ENCODE measurements at regions not wholly inside any gene's neighbourhood (a gene's known extent, or its start where the extent isn't known, plus 50 kb on each side); places are given as distances from the start of the nearest gene placed in this dataset.

GRCh38 chr18:24809173-24809950 lies 348.9 kb downstream of the HRH4 start:
- ChIA-PET CTCF (no interaction called here), POLR2A (no interaction called here)
- DNase-seq (ENCODE audit: low read depth, low spot score): no peak
- Histone ChIP-seq H3K27me3 (ENCODE audit: control insufficient read depth, insufficient read depth, low read length) (no peaks in the 10 kb centered on the region), H3K9me3 (ENCODE audit: control insufficient read depth, insufficient read depth, low read depth, low read length) (no peaks in the 10 kb centered on the region), H3K4me1 (ENCODE audit: control insufficient read depth, insufficient read depth, low read length) (no peaks in the 10 kb centered on the region), H3K36me3 (ENCODE audit: control insufficient read depth, insufficient read depth, low read length) (no peaks in the 10 kb centered on the region), H3K4me3 (ENCODE audit: low read depth in 2 of 2, low read length in 2 of 2) (no peak overlapping the region), H3K27ac (ENCODE audit: low read length) (no peak overlapping the region)
- intact Hi-C loops (cut with micrococcal nuclease; ENCODE audit: unreplicated experiment) (no loop called here), in situ Hi-C loops (cut with HindIII; ENCODE audit: low pct_unique_long_range_greater_than_20kb, low sequenced_read_pairs) (no loop called here)
- ATAC-seq: no peak
- BruUV-seq (replicated peaks): no TSS peak
- TF ChIP-seq SIN3A (IDR thresholded peaks at IDR 0.05; ENCODE audit: borderline replicate concordance, insufficient read depth, low read depth, low read length) (no peak), CTCF (IDR thresholded peaks at IDR 0.05) (no peak), TCF7L2 (IDR thresholded peaks at IDR 0.05; ENCODE audit: low read depth, low read length) (no peak), REST (IDR thresholded peaks at IDR 0.05; ENCODE audit: insufficient read depth in 1 of 2, low read depth in 2 of 2, low read length in 1 of 2) (no peak), POLR2AphosphoS5 (IDR thresholded peaks at IDR 0.05; ENCODE audit: low read depth, low read length) (no peak)

- no TSS peak for BruUV-seq (replicated peaks)
Measured at GRCh38 chr18:24810561-24811305, 350.3 kb downstream of the HRH4 start.

More at GRCh38 chr18:24810561-24811305, 350.3 kb downstream of the HRH4 start:
- Histone ChIP-seq H3K4me1 (ENCODE audit: control insufficient read depth, insufficient read depth, low read length) (no peaks in the 10 kb centered on the region), H3K27ac (ENCODE audit: low read length) (no peak overlapping the region), H3K27me3 (ENCODE audit: control insufficient read depth, insufficient read depth, low read length) (no peaks in the 10 kb centered on the region), H3K36me3 (ENCODE audit: control insufficient read depth, insufficient read depth, low read length) (no peaks in the 10 kb centered on the region), H3K9me3 (ENCODE audit: control insufficient read depth, insufficient read depth, low read depth, low read length) (no peaks in the 10 kb centered on the region), H3K4me3 (ENCODE audit: low read depth in 2 of 2, low read length in 2 of 2) (no peak overlapping the region)
- ChIA-PET POLR2A (no interaction called here), CTCF (no interaction called here)
- DNase-seq (ENCODE audit: low read depth, low spot score) (no peak), ATAC-seq (no peak)
- intact Hi-C loops (cut with micrococcal nuclease; ENCODE audit: unreplicated experiment): no loop called here
- TF ChIP-seq CTCF (IDR thresholded peaks at IDR 0.05) (no peak), SIN3A (IDR thresholded peaks at IDR 0.05; ENCODE audit: borderline replicate concordance, insufficient read depth, low read depth, low read length) (no peak), TCF7L2 (IDR thresholded peaks at IDR 0.05; ENCODE audit: low read depth, low read length) (no peak), POLR2AphosphoS5 (IDR thresholded peaks at IDR 0.05; ENCODE audit: low read depth, low read length) (no peak), REST (IDR thresholded peaks at IDR 0.05; ENCODE audit: insufficient read depth in 1 of 2, low read depth in 2 of 2, low read length in 1 of 2) (no peak)
- in situ Hi-C loops (cut with HindIII; ENCODE audit: low pct_unique_long_range_greater_than_20kb, low sequenced_read_pairs): no loop called here
